Ovary (tissue), 7 donors: ENCODE measurements at regions not wholly inside any gene's neighbourhood (a gene's known extent, or its start where the extent isn't known, plus 50 kb on each side); places are given as distances from the start of the nearest gene placed in this dataset.

Experiments
- DNase-seq, 5 donors: peaks; one replicate each; pipeline ENCODE4 v3.0.0-alpha.2; 2019 to 2020
- H3K27ac ChIP-seq, 2 donors: fragments of 200-600 bp; one replicate each; pipeline versions ENCODE4 v1.5.1 to v1.8.0; 2019 to 2022
- H3K27me3 ChIP-seq: fragments of 200-600 bp; one replicate; pipeline ENCODE4 v1.8.0; 2022
- H3K36me3 ChIP-seq: fragments of 200-600 bp; sonication (generic); one replicate; pipeline ENCODE4 v1.5.1; 2019
- H3K4me1 ChIP-seq: one replicate; pipeline ENCODE4 v1.8.1; 2013; ENCODE audit warnings: mild to moderate bottlenecking, moderate library complexity; ENCODE audit not compliant: insufficient read depth
- H3K4me3 ChIP-seq: fragments of 200-600 bp; sonication (generic); one replicate; pipeline ENCODE4 v1.5.1; 2017
- H3K9me3 ChIP-seq, 2 donors: fragments of 200-600 bp in 1 of 2; sonication (generic) in 1 of 2; one replicate each; pipeline versions ENCODE4 v1.5.1 to v1.8.1; 2013 to 2019; ENCODE audit warnings: mild to moderate bottlenecking in 1 of 2, moderate library complexity in 1 of 2
- CTCF ChIP-seq, 3 donors: fragments of 450-650 bp in 2 of 3; fragments of 200-600 bp in 1 of 3; IDR thresholded peaks; one replicate each; pipeline versions ENCODE4 v1.5.1 to v1.8.0; 2016 to 2022; ENCODE audit warnings: antibody characterized with exemption in 3 of 3, mild to moderate bottlenecking in 1 of 3
- EP300 ChIP-seq: sonication (generic); formaldehyde crosslinking; IDR thresholded peaks from one replicate; pipeline ENCODE4 v1.6.1; 2017; ENCODE audit warnings: antibody characterized with exemption
- POLR2A ChIP-seq: fragments of 450-650 bp; IDR thresholded peaks from one replicate; pipeline ENCODE4 v1.6.1; 2017; ENCODE audit warnings: antibody characterized with exemption, mild to moderate bottlenecking, moderate library complexity
- WGBS, 3 donors: extraction: QIAGEN DNeasy Blood & Tissue Kit in 1 of 3; methylation state at CpG; one replicate each; pipeline versions ENCODE4 v1.1.5 to v1.1.7; 2013 to 2017; 5-methylcytosine and 5-hydroxymethylcytosine counted together
- intact Hi-C, 4 donors: fragments of 100-400 bp; cut with DNase I; formaldehyde crosslinking; loops; one replicate each; pipeline versions ENCODE4 v1.11.0 to v1.15.1; 2022 to 2023
- donor health status: DM: no; HTN: no; CAD: no; lungs with moderate emphysema.
- donor health status: DM: no; HTN: no; CAD: no.
- donor health status: Bipolar disorder and iron deficiency.
- donor health status: DM: no; HTN: no; CAD: no.
- donor health status: DM: yes; HTN: yes; CAD: no.

GRCh38 chr11:114982141-114982540 is 303.8 kb downstream of the NXPE2 start:
- Histone ChIP-seq H3K27me3 (no peaks in the 10 kb centered on the region), H3K4me3 (no peak overlapping the region), H3K27ac (no peak overlapping the region), H3K4me1 (no peaks in the 10 kb centered on the region), H3K36me3 (no peaks in the 10 kb centered on the region), H3K9me3 (no peaks in the 10 kb centered on the region)
- TF ChIP-seq POLR2A: no peak
- no peak for TF ChIP-seq EP300
- no peak for TF ChIP-seq CTCF (IDR thresholded peaks at IDR 0.05)
- WGBS, 3 donors: 48 to 79% (median 75%) methylated on average over 1 of the region's 1 CpG
- intact Hi-C loops: no loop called here
- DNase-seq: no peak

GRCh38 chr11:114984611-114985163 is 306.4 kb downstream of the NXPE2 start:
- no peak for TF ChIP-seq CTCF (IDR thresholded peaks at IDR 0.05)
- no peak for TF ChIP-seq POLR2A
- TF ChIP-seq EP300: no peak
- no peaks in the 10 kb centered on the region for H3K36me3 ChIP-seq
- WGBS, 3 donors: 43 to 56% (median 52%) methylated on average over 9 of the region's 9 CpGs
- H3K9me3 ChIP-seq: no peaks in the 10 kb centered on the region
- no peak overlapping the region for H3K4me3 ChIP-seq
- no peaks in the 10 kb centered on the region for H3K4me1 ChIP-seq
- no peak for DNase-seq
- intact Hi-C loops: no loop called here
- H3K27ac ChIP-seq: no peak overlapping the region
- no peaks in the 10 kb centered on the region for H3K27me3 ChIP-seq

GRCh38 chr11:114986365-114986764 is 308.0 kb downstream of the NXPE2 start:
- H3K4me1 ChIP-seq: no peaks in the 10 kb centered on the region
- no peak for DNase-seq
- H3K36me3 ChIP-seq: no peaks in the 10 kb centered on the region
- no peaks in the 10 kb centered on the region for H3K27me3 ChIP-seq
- intact Hi-C loops: no loop called here
- TF ChIP-seq CTCF (IDR thresholded peaks at IDR 0.05) (no peak), POLR2A (no peak), EP300 (no peak)
- H3K27ac ChIP-seq: no peak overlapping the region
- no peaks in the 10 kb centered on the region for H3K9me3 ChIP-seq
- 65 to 73% (median 66%) methylated on average over 6 of the region's 6 CpGs for WGBS, 3 donors
- no peak overlapping the region for H3K4me3 ChIP-seq

- WGBS, 3 donors: 43 to 48% (median 43%) methylated on average over 10 of the region's 10 CpGs
- Histone ChIP-seq H3K4me3 (no peak overlapping the region), H3K27ac (no peak overlapping the region), H3K27me3 (no peaks in the 10 kb centered on the region), H3K36me3 (no peaks in the 10 kb centered on the region), H3K9me3 (no peaks in the 10 kb centered on the region), H3K4me1 (no peaks in the 10 kb centered on the region)
- intact Hi-C loops: no loop called here
- TF ChIP-seq POLR2A: no peak
- TF ChIP-seq EP300: no peak
- no peak for TF ChIP-seq CTCF (IDR thresholded peaks at IDR 0.05)
- DNase-seq: no peak
Measured at GRCh38 chr11:114987186-114987760, 308.9 kb downstream of the NXPE2 start.
